Panc1 (cell line): ENCODE measurements at regions not wholly inside any gene's neighbourhood (a gene's known extent, or its start where the extent isn't known, plus 50 kb on each side); places are given as distances from the start of the nearest gene placed in this dataset.

Source experiments
- POLR2AphosphoS5 ChIP-seq: IDR thresholded peaks from 2 replicates; pipeline ENCODE4 v1.6.1; 2012; ENCODE audit warnings: mild to moderate bottlenecking, low read depth, low read length, moderate library complexity
- REST ChIP-seq, 2 experiments: IDR thresholded peaks; 2 replicates each; pipeline ENCODE4 v1.6.1; 2011 to 2012; ENCODE audit warnings: low read depth in 2 of 2, control low read depth in 1 of 2, low read length in 1 of 2, mild to moderate bottlenecking in 1 of 2, moderate library complexity in 1 of 2; ENCODE audit not compliant: insufficient read depth in 1 of 2
- SIN3A ChIP-seq: IDR thresholded peaks from 2 replicates; pipeline ENCODE4 v1.6.1; 2012; ENCODE audit warnings: low read depth, mild to moderate bottlenecking, low read length, moderate library complexity, borderline replicate concordance; ENCODE audit not compliant: insufficient read depth
- TCF7L2 ChIP-seq: IDR thresholded peaks from 2 replicates; pipeline ENCODE4 v1.6.1; 2011; ENCODE audit warnings: mild to moderate bottlenecking, low read depth, low read length, inconsistent platforms
- TF ChIP-seq, protein P1 (sequence below): fragments of 450-650 bp; IDR thresholded peaks from 2 replicates; pipeline ENCODE4 v1.5.1; 2017; ENCODE audit warnings: mild to moderate bottlenecking

DNA sequence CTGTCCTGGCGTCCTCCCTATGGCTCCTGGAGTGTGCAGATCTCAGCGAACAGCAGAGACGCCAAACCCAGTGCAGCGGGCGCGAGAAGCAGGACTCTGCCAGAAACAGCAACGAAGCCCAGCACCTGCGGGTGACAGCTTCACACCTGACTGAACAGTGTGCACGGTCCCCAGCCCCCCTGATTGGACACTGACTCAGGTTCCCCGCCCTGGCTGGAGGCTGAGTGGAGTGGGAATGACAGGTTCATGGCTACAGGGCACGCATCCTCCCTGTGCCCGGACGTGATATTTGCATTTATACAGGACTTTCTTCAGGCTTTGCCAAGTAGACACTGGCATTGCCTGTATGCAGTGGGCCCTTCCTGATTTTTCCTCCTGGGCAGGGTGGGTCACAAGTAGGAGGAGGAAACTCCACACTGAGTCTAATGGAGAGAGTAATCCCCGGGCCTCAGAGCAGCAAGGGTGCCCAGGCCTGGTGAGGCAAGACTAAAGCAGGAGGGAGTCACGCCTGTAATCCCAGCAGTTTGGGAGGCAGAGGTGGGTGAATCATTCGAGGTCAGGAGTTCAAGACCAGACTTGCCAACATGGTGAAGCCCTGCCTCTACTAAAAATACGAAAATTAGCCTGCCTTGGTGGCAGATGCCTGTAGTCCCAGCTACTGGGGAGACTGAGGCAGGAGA, 71.6 kb downstream of the ASCL4 start:
- TF ChIP-seq, protein P1, sequence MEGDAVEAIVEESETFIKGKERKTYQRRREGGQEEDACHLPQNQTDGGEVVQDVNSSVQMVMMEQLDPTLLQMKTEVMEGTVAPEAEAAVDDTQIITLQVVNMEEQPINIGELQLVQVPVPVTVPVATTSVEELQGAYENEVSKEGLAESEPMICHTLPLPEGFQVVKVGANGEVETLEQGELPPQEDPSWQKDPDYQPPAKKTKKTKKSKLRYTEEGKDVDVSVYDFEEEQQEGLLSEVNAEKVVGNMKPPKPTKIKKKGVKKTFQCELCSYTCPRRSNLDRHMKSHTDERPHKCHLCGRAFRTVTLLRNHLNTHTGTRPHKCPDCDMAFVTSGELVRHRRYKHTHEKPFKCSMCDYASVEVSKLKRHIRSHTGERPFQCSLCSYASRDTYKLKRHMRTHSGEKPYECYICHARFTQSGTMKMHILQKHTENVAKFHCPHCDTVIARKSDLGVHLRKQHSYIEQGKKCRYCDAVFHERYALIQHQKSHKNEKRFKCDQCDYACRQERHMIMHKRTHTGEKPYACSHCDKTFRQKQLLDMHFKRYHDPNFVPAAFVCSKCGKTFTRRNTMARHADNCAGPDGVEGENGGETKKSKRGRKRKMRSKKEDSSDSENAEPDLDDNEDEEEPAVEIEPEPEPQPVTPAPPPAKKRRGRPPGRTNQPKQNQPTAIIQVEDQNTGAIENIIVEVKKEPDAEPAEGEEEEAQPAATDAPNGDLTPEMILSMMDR: no peak
- TF ChIP-seq POLR2AphosphoS5 (no peak), REST (IDR thresholded peaks at IDR 0.05; ENCODE audit: insufficient read depth in 1 of 2, low read depth in 2 of 2, low read length in 1 of 2) (no peak), SIN3A (no peak), TCF7L2 (no peak)
